HepG2 (cell line): ENCODE measurements at regions not wholly inside any gene's neighbourhood (a gene's known extent, or its start where the extent isn't known, plus 50 kb on each side); places are given as distances from the start of the nearest gene placed in this dataset.

ENCODE experiments used
- ATAC-seq: fragments of 200-7000 bp; cut with Tn5 transposase; 3 replicates; pipeline ENCODE4 v1.9.1; 2020; ENCODE audit warnings: mild to moderate bottlenecking, moderate library complexity
- BruUV-seq: library from RNA; stranded (reverse); fragments of 400-500 nt; replicated peaks from 2 replicates; lab custom pipeline; 2021; lab: Mats Ljungman, UMichigan
- CTCF ChIA-PET: fragments of 300-600 bp; formaldehyde crosslinking; extraction: SDS; loops from one replicate; lab custom pipeline; 2021; ENCODE audit warnings: low total read pairs, inconsistent platforms, low intra/inter-chr PET ratio; lab: Yijun Ruan, JAX
- POLR2A ChIA-PET: fragments of 350-600 bp; sonication (Branson Sonifier 250); formaldehyde crosslinking; loops from one replicate; lab custom pipeline; 2020; ENCODE audit warnings: antibody characterized with exemption, inconsistent platforms; lab: Yijun Ruan, JAX
- DNase-seq: peaks from one replicate; pipeline ENCODE4 v3.0.0-alpha.2; 2015; ENCODE audit warnings: low spot score
- FAIRE-seq: peaks from 3 replicates; lab custom pipeline; 2011; peaks lifted over from hg19 to GRCh38; lab: Jason Lieb, UNC
- H2AFZ ChIP-seq: one replicate; pipeline ENCODE4 v1.6.1; 2011; ENCODE audit warnings: low read length, inconsistent platforms
- H3K27ac ChIP-seq: fragments of 300-600 bp; 3 replicates; pipeline ENCODE4 v1.8.0; 2011; ENCODE audit warnings: mixed run types, mild to moderate bottlenecking, mixed read lengths, low read length, inconsistent platforms; ENCODE audit not compliant: insufficient read depth; ENCODE audit errors: extremely low read length
- H3K27me3 ChIP-seq, 2 experiments: fragments of 200-600 bp in 1 of 2; 2 replicates in 1 of 2; 3 replicates in 1 of 2; pipeline versions ENCODE4 v1.6.0 to v1.8.0; 2011; ENCODE audit warnings: low read length in 2 of 2, mild to moderate bottlenecking in 2 of 2, moderate library complexity in 2 of 2, inconsistent platforms in 1 of 2; ENCODE audit not compliant: insufficient read depth in 2 of 2, control insufficient read depth in 1 of 2
- H3K36me3 ChIP-seq, 2 experiments: fragments of 200-600 bp in 1 of 2; replicated peaks in 1 of 2; 2 replicates in 1 of 2; 3 replicates in 1 of 2; pipeline versions ENCODE4 v1.5.1 to v1.8.0; 2011; ENCODE audit warnings: low read length in 2 of 2, inconsistent platforms in 1 of 2; ENCODE audit not compliant: insufficient read depth in 2 of 2, control insufficient read depth in 1 of 2
- H3K4me1 ChIP-seq: 2 replicates; pipeline ENCODE4 v1.5.1; 2012; ENCODE audit warnings: low read length, inconsistent platforms; ENCODE audit not compliant: insufficient read depth
- H3K4me2 ChIP-seq: 2 replicates; pipeline ENCODE4 v1.6.0; 2011; ENCODE audit warnings: low read depth, low read length, inconsistent platforms
- H3K4me3 ChIP-seq, 3 experiments: fragments of 200-600 bp in 1 of 3; sonication (generic), shearing (Covaris generic) in 1 of 3; replicated peaks in 1 of 3; 2 replicates each; pipeline ENCODE4 v1.5.1; 2011 to 2016; ENCODE audit warnings: low read length in 3 of 3, inconsistent platforms in 2 of 3, low read depth in 2 of 3, mild to moderate bottlenecking in 2 of 3, control low read depth in 1 of 3, mixed read lengths in 1 of 3; ENCODE audit not compliant: insufficient read depth in 1 of 3
- H3K79me2 ChIP-seq: one replicate; pipeline ENCODE4 v1.6.1; 2011; ENCODE audit warnings: low read length, inconsistent platforms; ENCODE audit not compliant: insufficient read depth
- H3K9ac ChIP-seq: 2 replicates; pipeline ENCODE4 v1.6.0; 2011; ENCODE audit warnings: mild to moderate bottlenecking, low read depth, low read length, inconsistent platforms; ENCODE audit not compliant: insufficient read depth
- H3K9me3 ChIP-seq: 2 replicates; pipeline ENCODE4 v1.5.1; 2012; ENCODE audit warnings: mild to moderate bottlenecking, low read length
- H4K20me1 ChIP-seq: 2 replicates; pipeline ENCODE4 v1.6.0; 2011; ENCODE audit warnings: inconsistent platforms, mild to moderate bottlenecking, low read length, moderate library complexity; ENCODE audit not compliant: insufficient read depth
- ARNT2 ChIP-seq: sonication (generic); formaldehyde crosslinking; IDR thresholded peaks from 2 replicates; pipeline ENCODE4 v1.8.0; 2022; ENCODE audit warnings: mild to moderate bottlenecking, low read depth, missing genetic modification reagents, moderate library complexity
- HDAC6 ChIP-seq: fragments of 200-600 bp; sonication (generic); IDR thresholded peaks from 2 replicates; pipeline ENCODE4 v1.7.0; 2017; ENCODE audit warnings: mild to moderate bottlenecking, antibody characterized with exemption, low read length, low read depth
- HMG20A ChIP-seq: IDR thresholded peaks from 2 replicates; pipeline ENCODE4 v1.6.1; 2016; ENCODE audit warnings: borderline replicate concordance
- NRL ChIP-seq: sonication (generic); formaldehyde crosslinking; IDR thresholded peaks from 2 replicates; pipeline ENCODE4 v1.5.0; 2020; ENCODE audit warnings: missing genetic modification reagents, mild to moderate bottlenecking, moderate library complexity, borderline replicate concordance
- SMARCC2 ChIP-seq: fragments of 450-650 bp; IDR thresholded peaks from 2 replicates; pipeline ENCODE4 v1.6.1; 2017; ENCODE audit warnings: antibody characterized with exemption, mild to moderate bottlenecking
- SMYD3 ChIP-seq: sonication (generic); formaldehyde crosslinking; IDR thresholded peaks from 2 replicates; pipeline ENCODE4 v1.8.1; 2023; ENCODE audit warnings: mild to moderate bottlenecking, missing genetic modification reagents
- SNRNP70 ChIP-seq: fragments of 200-400 bp; formaldehyde crosslinking; IDR thresholded peaks from 2 replicates; pipeline ENCODE4 v1.6.1; 2017; ENCODE audit warnings: mild to moderate bottlenecking, low read depth, low read length, moderate library complexity
- SOX6 ChIP-seq, 2 experiments: fragments of 450-650 bp in 1 of 2; sonication (generic) in 1 of 2; formaldehyde crosslinking in 1 of 2; IDR thresholded peaks; 2 replicates each; pipeline versions ENCODE4 v1.4.0 to v1.6.1; 2017 to 2020; ENCODE audit warnings: antibody characterized with exemption in 1 of 2, mild to moderate bottlenecking in 1 of 2, missing genetic modification reagents in 1 of 2
- SUZ12 ChIP-seq: fragments of 150-350 bp; IDR thresholded peaks from 2 replicates; pipeline ENCODE4 v1.6.1; 2014; ENCODE audit warnings: low read depth, low read length
- SYNCRIP ChIP-seq: fragments of 200-400 bp; formaldehyde crosslinking; IDR thresholded peaks from 2 replicates; pipeline ENCODE4 v1.6.1; 2018; ENCODE audit warnings: mild to moderate bottlenecking, low read depth, low read length; ENCODE audit not compliant: insufficient read depth
- TARDBP ChIP-seq: sonication (generic); formaldehyde crosslinking; IDR thresholded peaks from 2 replicates; pipeline ENCODE4 v1.8.0; 2022; ENCODE audit warnings: mild to moderate bottlenecking, missing genetic modification reagents
- TBP ChIP-seq: sonication (generic); formaldehyde crosslinking; IDR thresholded peaks from 2 replicates; pipeline ENCODE4 v1.5.0; 2020; ENCODE audit warnings: missing genetic modification reagents
- U2AF2 ChIP-seq: fragments of 200-400 bp; formaldehyde crosslinking; IDR thresholded peaks from 2 replicates; pipeline ENCODE4 v1.6.1; 2017; ENCODE audit warnings: low read depth, mild to moderate bottlenecking, low read length
- ZEB1 ChIP-seq: IDR thresholded peaks from 2 replicates; pipeline ENCODE4 v1.6.1; 2012; ENCODE audit warnings: mild to moderate bottlenecking, low read depth, inconsistent platforms; ENCODE audit not compliant: insufficient replicate concordance
- ZFP36L1 ChIP-seq: sonication (generic); formaldehyde crosslinking; IDR thresholded peaks from 2 replicates; pipeline ENCODE4 v1.8.0; 2022; ENCODE audit warnings: mild to moderate bottlenecking, missing genetic modification reagents, moderate library complexity
- ZNF264 ChIP-seq: sonication (generic); formaldehyde crosslinking; IDR thresholded peaks from 2 replicates; pipeline ENCODE4 v1.4.0; 2020; ENCODE audit warnings: missing genetic modification reagents
- ZNF33B ChIP-seq: sonication (generic); formaldehyde crosslinking; IDR thresholded peaks from 2 replicates; pipeline ENCODE4 v1.5.1; 2020; ENCODE audit warnings: mild to moderate bottlenecking, missing genetic modification reagents
- ZNF44 ChIP-seq: sonication (generic); formaldehyde crosslinking; IDR thresholded peaks from 2 replicates; pipeline ENCODE4 v1.5.1; 2020; ENCODE audit warnings: mild to moderate bottlenecking, missing genetic modification reagents
- ZNF530 ChIP-seq: sonication (generic); formaldehyde crosslinking; IDR thresholded peaks from 2 replicates; pipeline ENCODE4 v1.5.0; 2020; ENCODE audit warnings: low read depth, mild to moderate bottlenecking, missing genetic modification reagents
- ZNF720 ChIP-seq: sonication (generic); formaldehyde crosslinking; IDR thresholded peaks from 2 replicates; pipeline ENCODE4 v1.4.0; 2020; ENCODE audit warnings: missing genetic modification reagents
- WGBS: methylation state at CpG from one replicate; pipeline ENCODE4 v1.1.6; 2017; ENCODE audit warnings: low lambda C conversion rate; 5-methylcytosine and 5-hydroxymethylcytosine counted together
- in situ Hi-C: cut with HindIII; loops from 2 replicates; pipeline ENCODE4 v1.10.0; 2017; ENCODE audit warnings: low pct_unique_long_range_greater_than_20kb; ENCODE audit not compliant: extremely low pct_ligation_motif_present
- intact Hi-C: fragments of 100-400 bp; cut with micrococcal nuclease; formaldehyde crosslinking; loops from one replicate; pipeline ENCODE4 v1.10.0; 2022; ENCODE audit not compliant: unreplicated experiment
- TF ChIP-seq, protein P1 (sequence below): IDR thresholded peaks from 2 replicates; pipeline ENCODE4 v1.6.1; 2012; ENCODE audit warnings: low read length, improper control_type of control experiment
- TF ChIP-seq, protein P2 (sequence below): sonication (generic); formaldehyde crosslinking; IDR thresholded peaks from 2 replicates; pipeline ENCODE4 v1.4.0; 2020; ENCODE audit warnings: missing genetic modification reagents

DNA sequence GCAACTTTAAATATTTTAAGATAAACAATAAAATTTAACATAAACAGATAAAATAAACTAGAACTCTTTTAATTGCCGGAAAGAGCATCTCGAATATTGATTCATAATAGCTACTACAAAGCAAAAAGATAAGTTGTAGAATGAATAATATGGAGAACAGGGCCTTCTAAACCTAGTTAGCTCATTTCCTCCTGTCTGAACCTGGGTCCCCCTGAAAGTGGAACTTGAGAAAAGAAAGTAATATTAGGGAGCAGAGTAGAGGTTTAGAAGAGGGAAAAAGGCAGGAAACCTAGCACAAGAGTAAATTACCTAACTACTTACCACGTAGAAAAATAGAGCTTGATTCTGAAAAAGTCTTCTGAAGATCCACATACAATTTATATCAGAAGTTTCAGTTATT lies 80.7 kb upstream of the NETO1 start (continued):
- TF ChIP-seq ZNF720 (CRISPR knock-in tag) (no peak), SNRNP70 (no peak), ZFP36L1 (no peak), ZNF530 (CRISPR knock-in tag) (no peak), SUZ12 (no peak), SMARCC2 (no peak)

DNA sequence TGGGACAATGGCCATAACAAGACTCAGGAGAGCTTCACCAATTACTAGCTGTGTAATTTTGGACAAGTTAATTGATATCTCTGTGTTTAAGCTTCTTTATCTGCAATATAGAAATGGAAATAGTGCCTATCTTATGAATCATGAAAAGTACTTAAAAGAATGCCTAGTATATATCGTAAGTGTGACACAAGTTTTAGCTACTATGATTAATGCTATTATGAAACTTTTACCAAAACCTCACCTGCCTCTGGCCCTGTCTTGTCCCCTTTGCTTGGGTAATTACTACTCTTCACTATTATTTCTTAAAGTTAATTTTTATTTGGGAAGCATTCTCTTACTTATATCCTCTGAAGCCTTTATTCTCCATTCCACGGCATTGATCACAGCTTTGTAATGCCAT lies 75.0 kb upstream of the NETO1 start:
- H3K27ac ChIP-seq, result no peak overlapping the region
- no peaks in the 10 kb centered on the region; the same call in 1 of the 2 replicates for H3K9me3 ChIP-seq
- H3K4me2 ChIP-seq, result no peak overlapping the region
- H4K20me1 ChIP-seq, result no peaks in the 10 kb centered on the region
- WGBS, result 4% methylated on average over 2 of the region's 2 CpGs
- CTCF ChIA-PET, result no interaction called here
- H3K79me2 ChIP-seq, result no peaks in the 10 kb centered on the region
- no peaks in the 10 kb centered on the region for H3K27me3 ChIP-seq
- H3K4me3 ChIP-seq, result no peak overlapping the region
- ATAC-seq (no peak), FAIRE-seq (no peak), DNase-seq (no peak)
- intact Hi-C loops, result no loop called here
- in situ Hi-C loops, result no loop called here
- H3K4me1 ChIP-seq, result no peaks in the 10 kb centered on the region
- H3K9ac ChIP-seq, result no peak overlapping the region
- H3K36me3 ChIP-seq, result no peaks in the 10 kb centered on the region
- TF ChIP-seq ZNF44 (CRISPR knock-in tag) (no peak), ZNF33B (CRISPR knock-in tag) (no peak), SYNCRIP (no peak), TARDBP (CRISPR knock-in tag) (no peak), SOX6 (IDR thresholded peaks at IDR 0.05) (no peak), SOX6 (CRISPR knock-in tag; IDR thresholded peaks at IDR 0.05) (no peak), SMYD3 (no peak), TBP (CRISPR knock-in tag) (no peak), HDAC6 (no peak), ZEB1 (no peak), ARNT2 (CRISPR knock-in tag) (no peak), ZNF264 (CRISPR knock-in tag) (no peak), HMG20A (CRISPR knock-in tag) (no peak), U2AF2 (no peak), NRL (CRISPR knock-in tag) (no peak)
- TF ChIP-seq, protein P1, sequence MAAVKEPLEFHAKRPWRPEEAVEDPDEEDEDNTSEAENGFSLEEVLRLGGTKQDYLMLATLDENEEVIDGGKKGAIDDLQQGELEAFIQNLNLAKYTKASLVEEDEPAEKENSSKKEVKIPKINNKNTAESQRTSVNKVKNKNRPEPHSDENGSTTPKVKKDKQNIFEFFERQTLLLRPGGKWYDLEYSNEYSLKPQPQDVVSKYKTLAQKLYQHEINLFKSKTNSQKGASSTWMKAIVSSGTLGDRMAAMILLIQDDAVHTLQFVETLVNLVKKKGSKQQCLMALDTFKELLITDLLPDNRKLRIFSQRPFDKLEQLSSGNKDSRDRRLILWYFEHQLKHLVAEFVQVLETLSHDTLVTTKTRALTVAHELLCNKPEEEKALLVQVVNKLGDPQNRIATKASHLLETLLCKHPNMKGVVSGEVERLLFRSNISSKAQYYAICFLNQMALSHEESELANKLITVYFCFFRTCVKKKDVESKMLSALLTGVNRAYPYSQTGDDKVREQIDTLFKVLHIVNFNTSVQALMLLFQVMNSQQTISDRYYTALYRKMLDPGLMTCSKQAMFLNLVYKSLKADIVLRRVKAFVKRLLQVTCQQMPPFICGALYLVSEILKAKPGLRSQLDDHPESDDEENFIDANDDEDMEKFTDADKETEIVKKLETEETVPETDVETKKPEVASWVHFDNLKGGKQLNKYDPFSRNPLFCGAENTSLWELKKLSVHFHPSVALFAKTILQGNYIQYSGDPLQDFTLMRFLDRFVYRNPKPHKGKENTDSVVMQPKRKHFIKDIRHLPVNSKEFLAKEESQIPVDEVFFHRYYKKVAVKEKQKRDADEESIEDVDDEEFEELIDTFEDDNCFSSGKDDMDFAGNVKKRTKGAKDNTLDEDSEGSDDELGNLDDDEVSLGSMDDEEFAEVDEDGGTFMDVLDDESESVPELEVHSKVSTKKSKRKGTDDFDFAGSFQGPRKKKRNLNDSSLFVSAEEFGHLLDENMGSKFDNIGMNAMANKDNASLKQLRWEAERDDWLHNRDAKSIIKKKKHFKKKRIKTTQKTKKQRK, result no peak
- TF ChIP-seq, protein P2, sequence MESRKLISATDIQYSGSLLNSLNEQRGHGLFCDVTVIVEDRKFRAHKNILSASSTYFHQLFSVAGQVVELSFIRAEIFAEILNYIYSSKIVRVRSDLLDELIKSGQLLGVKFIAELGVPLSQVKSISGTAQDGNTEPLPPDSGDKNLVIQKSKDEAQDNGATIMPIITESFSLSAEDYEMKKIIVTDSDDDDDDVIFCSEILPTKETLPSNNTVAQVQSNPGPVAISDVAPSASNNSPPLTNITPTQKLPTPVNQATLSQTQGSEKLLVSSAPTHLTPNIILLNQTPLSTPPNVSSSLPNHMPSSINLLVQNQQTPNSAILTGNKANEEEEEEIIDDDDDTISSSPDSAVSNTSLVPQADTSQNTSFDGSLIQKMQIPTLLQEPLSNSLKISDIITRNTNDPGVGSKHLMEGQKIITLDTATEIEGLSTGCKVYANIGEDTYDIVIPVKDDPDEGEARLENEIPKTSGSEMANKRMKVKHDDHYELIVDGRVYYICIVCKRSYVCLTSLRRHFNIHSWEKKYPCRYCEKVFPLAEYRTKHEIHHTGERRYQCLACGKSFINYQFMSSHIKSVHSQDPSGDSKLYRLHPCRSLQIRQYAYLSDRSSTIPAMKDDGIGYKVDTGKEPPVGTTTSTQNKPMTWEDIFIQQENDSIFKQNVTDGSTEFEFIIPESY, result no peak
- TF ChIP-seq, all 625 proteins: peak for 0
- POLR2A ChIA-PET, result no interaction called here
- no TSS peak for BruUV-seq
- H2AFZ ChIP-seq, result no peak overlapping the region
